ENCODE measurements at regions not wholly inside any gene's neighbourhood (a gene's known extent, or its start where the extent isn't known, plus 50 kb on each side); places are given as distances from the start of the nearest gene placed in this dataset.
"Not testable (repeated sequence)": the region's sequence is repeated elsewhere in the genome, so short reads cannot be mapped to it uniquely, and the experiment has no call there.

- no peak for DNase-seq
Measured at GRCh38 chr2:146990311-146991054, 854.3 kb upstream of the ACVR2A start.

GRCh38 chr2:146989741-146990140 lies 855.1 kb upstream of the ACVR2A start:
- no peak for DNase-seq

DNA sequence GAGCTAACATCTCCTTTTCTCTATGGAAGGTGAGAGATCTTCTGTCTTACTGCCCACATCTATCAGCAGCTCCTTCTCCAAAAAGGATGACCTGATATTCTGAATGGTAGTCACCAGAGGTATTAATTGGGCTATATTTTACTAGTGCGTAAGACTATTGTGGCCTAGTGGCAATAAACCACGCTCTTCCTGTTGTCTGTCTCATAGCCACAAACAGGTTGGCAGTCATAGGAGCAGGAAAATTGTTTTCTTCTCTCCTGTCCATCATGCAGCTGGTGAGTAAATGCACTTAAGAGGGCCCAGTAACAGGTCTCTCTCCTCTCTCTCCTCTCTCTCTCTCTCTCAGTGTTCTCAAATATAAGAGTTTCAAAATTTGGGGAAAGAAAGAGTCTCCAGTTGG lies 856.8 kb upstream of the ACVR2A start:
- no peak for DNase-seq

- no peak for DNase-seq
Measured at GRCh38 chr2:146986161-146986560, 858.7 kb upstream of the ACVR2A start.

- DNase-seq = no peak
Measured at GRCh38 chr2:146985753-146986152, 859.1 kb upstream of the ACVR2A start.

DNA sequence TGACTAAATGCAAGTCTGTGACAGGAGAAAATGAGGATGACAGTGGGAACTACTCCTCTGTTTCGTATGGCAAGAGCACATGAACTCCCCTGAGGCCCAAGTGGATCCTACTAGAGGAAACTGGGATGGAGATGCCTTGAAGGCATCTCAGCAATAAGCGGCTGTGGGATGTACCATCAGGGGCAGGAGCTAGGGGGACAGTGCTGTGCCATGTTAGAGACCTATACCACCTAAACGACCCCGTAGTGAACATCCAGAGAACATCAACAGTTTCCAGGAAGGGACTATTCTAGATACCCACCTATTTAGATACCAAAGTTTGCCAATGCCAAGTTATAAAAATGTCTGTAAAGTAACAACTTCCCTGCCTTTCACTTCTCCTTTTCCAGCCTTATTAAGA lies 860.8 kb upstream of the ACVR2A start:
- no peak for DNase-seq

DNA sequence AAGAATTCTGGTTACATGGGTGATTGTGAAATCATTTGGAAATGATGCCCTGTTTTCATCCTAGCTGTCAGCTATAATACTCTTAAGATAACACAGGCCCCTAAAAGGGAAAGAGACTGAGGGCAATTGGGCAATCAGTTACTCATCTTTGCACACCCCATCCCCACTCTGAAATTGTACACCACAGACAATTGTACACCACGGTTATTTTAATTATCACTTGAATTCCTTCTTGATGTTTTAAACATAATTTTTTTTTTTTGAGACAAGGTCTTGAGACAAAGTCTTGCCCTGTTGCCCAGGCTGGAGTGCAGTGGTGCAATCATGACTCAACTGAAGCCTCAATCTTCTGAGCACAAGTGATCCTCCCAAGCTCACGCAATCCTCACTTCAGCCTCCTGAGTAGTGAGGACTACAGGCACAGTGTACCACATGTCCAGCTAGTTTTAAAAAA lies 862.4 kb upstream of the ACVR2A start:
- no peak for DNase-seq

DNA sequence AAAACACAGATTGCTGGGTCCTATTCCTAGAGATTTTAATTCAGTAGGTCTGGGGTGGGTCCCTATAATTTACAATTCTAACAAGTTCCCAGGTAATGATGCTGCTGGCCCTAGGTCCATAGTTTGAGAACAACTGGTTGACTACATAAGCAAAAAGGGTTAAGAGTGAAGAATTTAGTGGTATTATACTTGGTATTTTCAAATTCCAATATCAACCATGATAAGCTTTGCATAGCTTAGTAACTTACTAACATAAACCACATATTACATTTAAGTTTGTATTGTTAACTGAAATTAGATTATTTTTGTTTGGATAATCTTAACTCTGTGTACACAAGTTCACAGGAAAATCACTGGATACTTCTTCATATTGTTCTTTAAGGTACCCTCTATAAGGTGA lies 862.9 kb upstream of the ACVR2A start:
- DNase-seq = no peak

DNA sequence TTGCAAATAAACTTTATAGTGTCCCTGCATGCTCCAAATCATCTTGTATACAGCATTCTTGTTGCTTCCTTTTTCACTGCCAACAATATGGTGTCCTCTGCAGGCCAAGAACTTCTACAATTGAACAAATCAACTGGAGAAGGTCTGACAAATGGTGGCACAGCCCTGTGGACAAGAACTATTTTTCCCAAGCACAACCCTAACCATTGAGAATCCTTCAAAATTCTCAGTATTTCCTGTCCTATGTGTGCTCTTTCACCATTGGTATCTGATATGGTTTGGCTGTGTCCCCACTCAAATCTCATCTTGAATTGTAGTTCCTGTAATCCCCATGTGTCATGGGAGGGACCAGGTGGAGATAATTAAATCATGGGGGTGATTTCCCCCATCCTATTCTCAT lies 865.1 kb upstream of the ACVR2A start:
- no peak for DNase-seq

GRCh38 chr2:146978577-146979555 lies 866.0 kb upstream of the ACVR2A start:
- DNase-seq = no peak

DNA sequence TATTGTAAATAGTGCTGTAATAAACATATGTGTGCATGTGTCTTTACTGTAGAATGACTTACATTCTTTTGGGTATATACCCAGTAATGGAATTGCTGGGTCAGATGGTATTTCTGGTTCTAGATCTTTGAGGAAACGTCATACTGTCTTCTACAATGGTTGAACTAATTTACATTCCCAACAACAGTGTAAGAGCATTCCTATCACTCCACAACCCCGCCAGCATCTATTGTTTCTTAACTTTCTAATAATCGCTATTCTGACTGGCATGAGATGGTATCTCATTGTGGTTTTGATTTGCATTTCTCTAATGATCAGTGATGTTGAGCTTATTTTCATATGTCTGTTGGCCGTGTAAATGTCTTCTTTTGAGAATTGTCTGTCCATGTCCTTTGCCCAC lies 873.8 kb upstream of the ACVR2A start:
- not testable (repeated sequence) for DNase-seq

- DNase-seq = not testable (repeated sequence)
Measured at GRCh38 chr2:146969703-146970102, 875.1 kb upstream of the ACVR2A start.

DNA sequence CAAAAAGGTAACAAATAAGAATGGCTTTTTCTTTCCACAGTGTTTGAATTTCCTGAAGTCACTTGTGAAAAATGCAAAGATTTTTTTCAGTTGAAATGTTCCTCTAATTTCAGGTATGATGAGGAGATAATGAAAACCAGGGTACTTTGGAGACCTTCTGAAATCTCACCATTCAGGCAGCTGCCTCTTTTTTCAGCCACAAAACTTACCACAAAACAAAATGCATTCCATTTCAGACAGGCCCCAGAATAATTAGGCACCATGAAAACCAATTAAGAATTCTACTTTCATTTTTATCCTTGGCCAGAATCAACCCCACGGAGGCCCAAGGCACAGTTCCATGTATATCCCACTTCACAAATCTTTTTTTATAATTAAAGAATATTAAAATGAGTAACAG lies 880.3 kb upstream of the ACVR2A start:
- DNase-seq = no peak

DNA sequence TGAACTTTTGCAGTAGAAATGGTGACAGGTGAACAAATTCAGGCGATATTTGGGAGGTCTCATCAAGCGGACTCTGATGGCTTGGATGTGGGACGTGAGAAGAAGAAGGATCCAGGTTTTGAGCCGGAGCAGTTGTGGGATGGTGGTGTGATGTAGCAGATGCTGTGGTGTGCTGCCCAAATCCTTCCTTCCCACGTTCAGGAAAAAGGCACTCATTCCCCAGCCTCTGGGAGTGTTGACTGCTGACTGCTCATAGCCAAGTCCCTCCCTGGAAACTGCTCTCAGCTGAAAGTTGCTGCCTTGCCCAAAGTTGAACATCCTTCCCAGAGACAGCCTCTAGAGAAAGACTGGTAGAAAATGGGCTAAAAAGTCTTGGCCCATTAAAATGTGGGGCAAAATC lies 890.3 kb upstream of the ACVR2A start:
- DNase-seq = no peak

DNA sequence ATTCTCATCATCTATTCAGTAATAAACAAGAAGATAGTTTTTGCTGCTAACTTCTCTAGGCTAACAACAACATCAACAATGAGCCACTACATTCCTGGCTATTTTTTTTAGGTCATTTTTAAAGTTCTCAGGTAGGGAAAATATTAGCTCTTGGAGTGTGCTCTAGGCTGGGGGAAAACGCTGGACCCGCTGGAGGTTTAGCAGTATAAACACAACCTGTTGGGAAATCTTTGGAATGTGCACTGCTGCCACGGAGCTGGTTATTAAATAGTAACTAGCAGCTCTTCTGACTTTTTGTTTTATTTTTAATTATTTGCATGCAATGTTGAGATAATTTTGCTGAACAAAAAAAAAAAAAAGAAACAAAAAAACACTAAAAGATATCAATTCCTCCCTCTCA lies 892.1 kb upstream of the ACVR2A start:
- no peak for DNase-seq

GRCh38 chr2:146950911-146951310 lies 893.9 kb upstream of the ACVR2A start:
- DNase-seq = no peak

DNA sequence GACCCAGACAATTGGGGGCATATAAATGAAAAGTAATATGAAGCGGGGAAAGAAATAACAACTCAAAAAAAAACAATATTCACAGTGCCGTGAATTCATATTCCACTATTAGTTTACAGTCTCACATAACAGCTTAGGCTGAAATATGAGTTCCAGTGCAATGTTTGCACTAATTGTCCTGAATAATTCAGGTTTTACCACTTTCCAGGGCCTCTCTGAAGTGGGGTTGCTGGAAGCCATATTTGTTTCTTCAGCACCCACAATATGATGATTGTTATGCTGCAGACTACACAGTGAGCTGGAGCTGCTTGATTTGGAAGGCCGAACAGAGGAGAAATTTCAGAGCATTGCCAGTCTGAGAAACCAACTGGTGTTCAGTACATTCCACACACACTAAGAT lies 894.5 kb upstream of the ACVR2A start:
- DNase-seq = no peak

DNA sequence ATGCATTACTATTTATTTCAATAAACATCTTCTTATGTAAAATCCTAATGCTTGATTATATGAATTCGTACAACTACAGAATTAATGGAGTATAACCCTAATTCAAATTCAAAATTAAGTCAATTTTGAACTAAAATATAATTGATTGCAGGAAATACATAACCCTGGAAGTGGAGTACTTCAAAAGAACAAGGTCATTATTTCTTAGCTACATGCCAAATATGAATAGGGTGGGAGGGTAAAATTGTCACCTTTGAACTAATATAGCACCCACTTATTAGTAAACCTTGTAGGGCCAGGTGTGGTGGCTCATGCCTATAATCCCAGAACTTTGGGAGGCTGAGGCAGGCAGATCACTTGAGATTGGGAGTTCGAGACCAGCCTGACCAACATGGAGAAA lies 895.4 kb upstream of the ACVR2A start:
- DNase-seq = no peak

DNA sequence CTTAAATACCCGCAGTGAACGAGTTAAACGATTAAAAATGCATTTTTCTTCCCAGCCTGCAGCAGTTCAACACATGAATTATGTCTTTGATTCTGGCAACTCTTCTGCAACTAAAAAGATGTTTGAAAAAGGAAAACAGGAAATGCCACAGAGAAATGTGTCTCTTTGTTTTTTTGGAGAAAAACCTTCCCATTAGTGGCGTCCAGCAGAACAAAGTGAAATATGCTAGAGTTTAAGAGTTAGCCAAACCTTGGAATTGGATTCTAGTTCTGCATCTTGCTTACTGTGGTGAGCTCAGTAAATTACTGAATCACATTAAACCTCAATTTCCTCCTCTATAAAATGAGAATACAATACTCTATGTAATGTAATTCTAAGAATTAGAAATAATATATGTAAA lies 900.2 kb upstream of the ACVR2A start:
- no peak for DNase-seq

- no peak for DNase-seq
Measured at GRCh38 chr2:146939991-146940685, 904.7 kb upstream of the ACVR2A start.

DNA sequence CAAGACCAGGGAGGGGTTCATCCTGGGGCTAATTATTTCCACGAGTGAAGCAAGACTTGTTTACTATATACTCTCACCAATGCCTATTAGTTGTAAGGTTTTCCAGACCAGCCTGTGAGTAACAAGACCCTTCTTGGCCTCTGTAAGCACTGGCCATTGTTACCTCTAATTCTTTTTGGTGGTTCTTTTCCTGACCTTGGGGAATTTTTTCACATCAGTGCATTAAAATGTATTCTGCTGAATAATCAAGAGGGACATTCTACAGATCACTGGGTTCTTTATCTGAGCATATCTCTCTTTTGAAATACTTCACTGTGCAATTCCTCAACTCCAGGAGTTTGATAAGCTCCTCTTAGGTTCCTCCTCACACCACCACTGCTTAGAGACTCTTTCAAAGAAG lies 909.9 kb upstream of the ACVR2A start:
- no peak for DNase-seq

GRCh38 chr2:146931109-146931508 lies 913.7 kb upstream of the ACVR2A start:
- no peak for DNase-seq

- no peak for DNase-seq
Measured at GRCh38 chr2:146927080-146927711, 917.6 kb upstream of the ACVR2A start.
